Neural progenitor cell (in vitro differentiated cells): ENCODE measurements at regions not wholly inside any gene's neighbourhood (a gene's known extent, or its start where the extent isn't known, plus 50 kb on each side); places are given as distances from the start of the nearest gene placed in this dataset.
A peak's percentile ranks its signal among the peaks of the same experiment; 100 is the strongest.

Experiments used
- DNase-seq: peaks from one replicate; pipeline ENCODE4 v3.0.0-alpha.2; 2016; ENCODE audit warnings: low spot score
- H2AFZ ChIP-seq: fragments of 200-600 bp; sonication (generic); replicated peaks from 2 replicates; pipeline ENCODE4 v1.6.1; 2016; ENCODE audit warnings: antibody characterized with exemption
- H3F3A ChIP-seq: fragments of 200-600 bp; sonication (generic); 2 replicates; pipeline ENCODE4 v1.6.1; 2016; ENCODE audit warnings: antibody characterized with exemption, low read depth
- H3K27ac ChIP-seq: fragments of 200-600 bp; sonication (generic); 2 replicates; pipeline ENCODE4 v1.5.1; 2016; ENCODE audit warnings: mild to moderate bottlenecking
- H3K27me3 ChIP-seq: fragments of 200-600 bp; sonication (generic); 2 replicates; pipeline ENCODE4 v1.6.1; 2016; ENCODE audit warnings: mild to moderate bottlenecking, moderate library complexity
- H3K36me3 ChIP-seq: fragments of 200-600 bp; sonication (generic); 2 replicates; pipeline ENCODE4 v1.5.1; 2016
- H3K4me1 ChIP-seq: fragments of 200-600 bp; sonication (generic); 2 replicates; pipeline ENCODE4 v1.6.1; 2016; ENCODE audit warnings: mixed run types
- H3K4me2 ChIP-seq: fragments of 200-600 bp; sonication (generic); 2 replicates; pipeline ENCODE4 v1.6.1; 2016
- H3K4me3 ChIP-seq: fragments of 200-600 bp; sonication (generic); 2 replicates; pipeline ENCODE4 v1.5.1; 2016
- H3K79me2 ChIP-seq: fragments of 200-600 bp; sonication (generic); 2 replicates; pipeline ENCODE4 v1.6.1; 2016; ENCODE audit warnings: low read depth
- H3K9ac ChIP-seq: fragments of 200-600 bp; sonication (generic); 2 replicates; pipeline ENCODE4 v1.6.1; 2016
- H3K9me3 ChIP-seq: fragments of 200-600 bp; sonication (generic); 2 replicates; pipeline ENCODE4 v1.5.1; 2016; ENCODE audit warnings: low read depth
- H4K20me1 ChIP-seq: fragments of 200-600 bp; sonication (generic); 2 replicates; pipeline ENCODE4 v1.6.1; 2016; ENCODE audit warnings: low read depth
- H3K27ac Mint-ChIP-seq: 3 replicates; pipeline ENCODE4 v1.8.0; 2021; ENCODE audit warnings: mixed read lengths
- H3K27me3 Mint-ChIP-seq: 2 replicates; pipeline ENCODE4 v1.8.0; 2022; ENCODE audit warnings: low read depth, mild to moderate bottlenecking, inconsistent platforms, moderate library complexity, mixed read lengths; ENCODE audit not compliant: insufficient read depth
- H3K36me3 Mint-ChIP-seq: 3 replicates; pipeline ENCODE4 v1.8.0; 2021; ENCODE audit warnings: mixed read lengths
- H3K4me1 Mint-ChIP-seq: 3 replicates; pipeline ENCODE4 v1.8.0; 2021; ENCODE audit warnings: mixed read lengths
- H3K4me3 Mint-ChIP-seq: 3 replicates; pipeline ENCODE4 v1.8.0; 2021; ENCODE audit warnings: mild to moderate bottlenecking, moderate library complexity, mixed read lengths
- H3K9me3 Mint-ChIP-seq: 3 replicates; pipeline ENCODE4 v1.8.0; 2020; ENCODE audit warnings: mixed read lengths
- CTCF ChIP-seq: fragments of 200-600 bp; sonication (generic); IDR thresholded peaks from 2 replicates; pipeline ENCODE4 v1.5.1; 2017; ENCODE audit warnings: antibody characterized with exemption, mild to moderate bottlenecking
- EZH2 ChIP-seq: fragments of 200-600 bp; sonication (generic); IDR thresholded peaks from 2 replicates; pipeline ENCODE4 v1.6.1; 2017; ENCODE audit warnings: antibody characterized with exemption, mild to moderate bottlenecking, moderate library complexity
- EZH2phosphoT487 ChIP-seq: fragments of 200-600 bp; sonication (generic); IDR thresholded peaks from 2 replicates; pipeline ENCODE4 v1.6.1; 2017; ENCODE audit warnings: antibody characterized with exemption

GRCh38 chr5:107770051-107770450, 99.3 kb upstream of the EFNA5 start:
- no peak overlapping the region for H3K4me3 Mint-ChIP-seq
- H3K79me2 ChIP-seq: no peaks in the 10 kb centered on the region
- H3K36me3 Mint-ChIP-seq: no peaks in the 10 kb centered on the region
- no peaks in the 10 kb centered on the region for H3K9me3 ChIP-seq
- H3K4me1 ChIP-seq: peaks cover 45% of the 10 kb centered on the region
- DNase-seq: no peak
- no peaks in the 10 kb centered on the region for H3K9me3 Mint-ChIP-seq
- H4K20me1 ChIP-seq: no peaks in the 10 kb centered on the region
- H3K27me3 ChIP-seq: no peaks in the 10 kb centered on the region
- H3K36me3 ChIP-seq: no peaks in the 10 kb centered on the region
- H3K9ac ChIP-seq: no peak overlapping the region
- H2AFZ ChIP-seq: peak overlapping the region; percentile 11
- no peak overlapping the region for H3K4me3 ChIP-seq
- no peak overlapping the region for H3K27ac Mint-ChIP-seq
- H3K27ac ChIP-seq: no peak overlapping the region
- TF ChIP-seq CTCF: no peak
- no peak for TF ChIP-seq EZH2phosphoT487
- TF ChIP-seq EZH2: no peak
- H3K4me1 Mint-ChIP-seq: peaks cover 42% of the 10 kb centered on the region
- peaks cover 5% of the 10 kb centered on the region for H3F3A ChIP-seq
- H3K27me3 Mint-ChIP-seq: peaks cover 3% of the 10 kb centered on the region
- H3K4me2 ChIP-seq: no peak overlapping the region

- Mint-ChIP-seq H3K27ac (peak overlapping the region; percentile 68), H3K4me1 (peaks cover 41% of the 10 kb centered on the region)
Measured at GRCh38 chr5:107769519-107769918, 98.8 kb upstream of the EFNA5 start.

GRCh38 chr5:107766972-107767371, 96.2 kb upstream of the EFNA5 start:
- H3K27me3 Mint-ChIP-seq: peaks cover 3% of the 10 kb centered on the region
- H3K36me3 Mint-ChIP-seq: no peaks in the 10 kb centered on the region
- Histone ChIP-seq H2AFZ (no peak overlapping the region), H3K79me2 (no peaks in the 10 kb centered on the region), H3K4me3 (no peak overlapping the region), H3K36me3 (no peaks in the 10 kb centered on the region), H3K27ac (no peak overlapping the region), H3F3A (no peaks in the 10 kb centered on the region), H3K9me3 (no peaks in the 10 kb centered on the region), H3K4me2 (no peak overlapping the region), H3K9ac (no peak overlapping the region), H4K20me1 (no peaks in the 10 kb centered on the region), H3K4me1 (peaks cover 30% of the 10 kb centered on the region), H3K27me3 (no peaks in the 10 kb centered on the region)
- TF ChIP-seq CTCF (no peak), EZH2phosphoT487 (no peak), EZH2 (no peak)
- no peaks in the 10 kb centered on the region for H3K9me3 Mint-ChIP-seq
- H3K4me1 Mint-ChIP-seq: peaks cover 28% of the 10 kb centered on the region
- H3K27ac Mint-ChIP-seq: no peak overlapping the region
- DNase-seq: no peak
- no peak overlapping the region for H3K4me3 Mint-ChIP-seq

More at GRCh38 chr5:107769519-107769918, 98.8 kb upstream of the EFNA5 start:
- no peaks in the 10 kb centered on the region for H3K36me3 Mint-ChIP-seq
- Histone ChIP-seq H2AFZ (peak overlapping the region; percentile 11), H3K9ac (no peak overlapping the region), H3K27me3 (no peaks in the 10 kb centered on the region), H4K20me1 (no peaks in the 10 kb centered on the region), H3K9me3 (no peaks in the 10 kb centered on the region), H3K4me3 (no peak overlapping the region), H3F3A (peaks cover 5% of the 10 kb centered on the region), H3K36me3 (no peaks in the 10 kb centered on the region), H3K4me2 (no peak overlapping the region), H3K27ac (peak overlapping the region; percentile 5), H3K79me2 (no peaks in the 10 kb centered on the region), H3K4me1 (peaks cover 42% of the 10 kb centered on the region)
- H3K9me3 Mint-ChIP-seq: no peaks in the 10 kb centered on the region
- DNase-seq: peak; percentile 13
- TF ChIP-seq EZH2phosphoT487: no peak
- no peak for TF ChIP-seq CTCF
- no peak overlapping the region for H3K4me3 Mint-ChIP-seq
- H3K27me3 Mint-ChIP-seq: peaks cover 3% of the 10 kb centered on the region

GRCh38 chr5:107766439-107766838, 95.7 kb upstream of the EFNA5 start:
- Histone ChIP-seq H3K4me2 (no peak overlapping the region), H3K27me3 (no peaks in the 10 kb centered on the region), H3K79me2 (no peaks in the 10 kb centered on the region), H3K36me3 (no peaks in the 10 kb centered on the region), H3K4me3 (no peak overlapping the region), H4K20me1 (no peaks in the 10 kb centered on the region), H3K9me3 (no peaks in the 10 kb centered on the region), H3K4me1 (peaks cover 30% of the 10 kb centered on the region), H3F3A (no peaks in the 10 kb centered on the region), H2AFZ (no peak overlapping the region), H3K9ac (no peak overlapping the region), H3K27ac (no peak overlapping the region)
- TF ChIP-seq EZH2phosphoT487 (no peak), EZH2 (no peak), CTCF (no peak)
- H3K9me3 Mint-ChIP-seq: no peaks in the 10 kb centered on the region
- H3K36me3 Mint-ChIP-seq: no peaks in the 10 kb centered on the region
- H3K27me3 Mint-ChIP-seq: peaks cover 3% of the 10 kb centered on the region
- no peak overlapping the region for H3K4me3 Mint-ChIP-seq
- peaks cover 22% of the 10 kb centered on the region for H3K4me1 Mint-ChIP-seq
- no peak for DNase-seq
- no peak overlapping the region for H3K27ac Mint-ChIP-seq
